GM12875 (cell line): ENCODE measurements at regions not wholly inside any gene's neighbourhood (a gene's known extent, or its start where the extent isn't known, plus 50 kb on each side); places are given as distances from the start of the nearest gene placed in this dataset.

Experiments
- H3K4me3 ChIP-seq: one replicate; pipeline ENCODE4 v1.5.1; 2011; ENCODE audit warnings: low read depth, low read length, control low read depth
- CTCF ChIP-seq: IDR thresholded peaks from 2 replicates; pipeline ENCODE4 v1.5.1; 2011; ENCODE audit warnings: low read depth, mild to moderate bottlenecking, control low read depth, inconsistent platforms, low read length, moderate library complexity, borderline replicate concordance; ENCODE audit not compliant: insufficient read depth

DNA sequence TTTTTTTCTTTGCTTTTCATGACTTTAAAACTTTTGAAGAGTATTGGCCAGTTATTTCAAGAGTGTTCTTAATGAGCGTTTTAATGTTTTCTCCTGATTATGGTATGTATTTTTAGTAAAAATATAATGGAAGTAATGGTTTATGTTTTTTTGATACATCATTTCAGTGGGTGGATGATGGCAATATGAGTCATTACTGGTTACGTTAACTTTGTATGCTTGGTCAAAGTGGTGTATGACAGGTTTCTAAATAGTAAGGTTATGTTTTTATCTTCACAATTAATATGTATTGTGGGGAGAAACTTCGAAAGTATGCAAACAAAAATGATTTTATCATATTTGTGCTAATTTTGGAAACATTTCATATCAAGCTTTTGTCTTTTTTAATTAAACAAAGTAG is 176.7 kb upstream of the PRDM9 start:
- TF ChIP-seq CTCF: no peak
- H3K4me3 ChIP-seq: no peak overlapping the region

DNA sequence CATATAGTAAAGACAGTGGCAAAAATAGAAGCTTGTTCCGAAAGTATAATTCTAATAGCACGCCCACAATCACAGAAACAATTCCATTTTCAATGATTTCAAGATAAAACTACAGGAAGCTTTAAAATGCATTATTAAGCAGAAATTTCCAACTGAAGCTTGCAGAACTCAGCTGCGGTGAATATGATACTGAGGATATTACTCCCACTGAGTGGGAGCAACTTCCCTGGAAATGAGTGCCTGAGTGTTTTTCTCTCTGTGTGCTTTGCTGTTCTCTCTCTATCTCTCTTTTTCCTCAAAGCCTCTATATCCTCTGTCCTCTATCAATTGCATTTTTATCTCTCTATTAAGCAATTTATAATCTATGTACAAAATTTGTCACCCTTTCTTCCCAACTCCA is 187.5 kb upstream of the PRDM9 start:
- no peak for TF ChIP-seq CTCF
- no peak overlapping the region for H3K4me3 ChIP-seq

- TF ChIP-seq CTCF: no peak
- no peak overlapping the region for H3K4me3 ChIP-seq
Measured at GRCh38 chr5:23318960-23319359, 188.4 kb upstream of the PRDM9 start.

DNA sequence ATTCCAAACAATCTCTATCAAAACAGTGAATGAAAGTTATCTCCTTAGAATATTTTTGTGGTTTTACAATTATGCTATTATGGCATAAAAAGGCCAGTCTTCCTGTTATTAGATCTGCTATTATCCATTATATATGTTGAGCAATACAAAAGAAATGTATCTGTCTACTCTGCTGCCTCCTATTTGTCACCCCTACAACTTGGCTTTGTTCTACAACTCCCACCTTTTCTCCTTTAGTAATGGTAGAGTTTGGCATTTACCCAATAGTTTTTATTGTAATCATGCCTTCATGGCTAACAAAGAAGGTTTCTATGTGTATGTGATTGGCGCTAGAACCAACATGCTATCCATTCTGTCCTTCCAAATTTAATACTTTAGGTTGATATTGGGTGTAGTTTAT is 189.2 kb upstream of the PRDM9 start:
- no peak for TF ChIP-seq CTCF
- no peak overlapping the region for H3K4me3 ChIP-seq

DNA sequence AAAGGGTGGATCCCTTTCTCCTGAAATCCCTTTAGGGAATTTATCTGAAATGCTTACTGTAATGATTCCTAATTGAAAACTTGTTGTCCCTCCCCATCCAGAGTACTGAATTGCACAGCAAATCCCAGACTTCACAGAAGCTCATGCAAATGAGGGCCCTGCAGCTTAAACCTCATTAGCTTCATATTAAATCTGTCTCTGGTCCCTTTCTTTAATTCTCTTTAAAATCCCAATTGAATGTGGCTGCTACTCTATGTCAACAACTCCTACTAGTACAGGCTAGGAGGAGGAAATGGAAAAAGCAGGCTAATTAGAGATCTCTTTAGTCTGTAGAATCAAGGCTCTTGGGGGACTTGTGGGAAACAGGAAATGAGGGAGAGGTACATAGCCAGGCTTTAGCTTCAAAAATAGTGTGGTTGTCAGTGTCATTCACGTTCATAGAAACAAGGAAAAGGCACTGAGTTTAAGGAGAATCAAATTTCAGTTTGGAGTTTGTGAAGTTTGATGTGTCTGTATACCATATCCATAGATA is 191.3 kb upstream of the PRDM9 start:
- TF ChIP-seq CTCF: no peak
- H3K4me3 ChIP-seq: no peak overlapping the region

DNA sequence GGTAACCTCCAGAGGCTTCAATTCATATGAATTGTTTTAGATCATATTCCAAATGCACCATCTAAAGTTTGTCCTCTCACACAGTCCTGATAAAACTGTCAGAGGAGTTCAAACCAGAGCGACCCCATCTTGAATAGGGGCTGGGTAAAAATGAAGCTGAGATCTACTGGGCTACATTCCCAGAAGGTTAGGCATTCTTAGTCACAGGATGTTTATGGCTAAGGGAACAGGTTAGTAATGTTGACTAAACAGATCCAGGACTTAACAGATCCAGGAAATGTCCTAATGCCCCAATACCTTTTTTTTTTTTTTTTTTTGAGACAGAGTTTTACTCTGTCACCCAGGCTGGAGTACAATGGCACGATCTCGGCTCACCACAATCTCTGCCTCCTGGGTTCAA is 192.6 kb upstream of the PRDM9 start:
- no peak for TF ChIP-seq CTCF
- H3K4me3 ChIP-seq: no peak overlapping the region

- no peak overlapping the region for H3K4me3 ChIP-seq
- no peak for TF ChIP-seq CTCF
Measured at GRCh38 chr5:23305055-23305454, 202.4 kb upstream of the PRDM9 start.
